ENCODE measurements at regions not wholly inside any gene's neighbourhood (a gene's known extent, or its start where the extent isn't known, plus 50 kb on each side); places are given as distances from the start of the nearest gene placed in this dataset.

- H3K9me3 ChIP-seq, result no peaks in the 10 kb centered on the region
- under 1% methylated on average over 5 of the region's 5 CpGs for WGBS (ENCODE audit: missing lambda C conversion rate)
- H3K27ac ChIP-seq, result no peak overlapping the region
- ChIA-PET POLR2A (no interaction called here), CTCF (interaction anchor here (0.7 to 0.8 kb wide), 2 partner anchors 9 to 17 kb away, joined by 3 read pairs; no protein-coding TSS in a partner anchor)
- ATAC-seq (no peak), FAIRE-seq (no peak), DNase-seq (ENCODE audit: low read depth in 1 of 2, low spot score in 1 of 2) (no peak)
- no peaks in the 10 kb centered on the region for H3K4me1 ChIP-seq
- no peak overlapping the region for H3K4me2 ChIP-seq
- no peak overlapping the region for H3K4me3 ChIP-seq
- TF ChIP-seq CTCF (IDR thresholded peaks at IDR 0.05), result no peak
- TF ChIP-seq CHD4 (IDR thresholded peaks at IDR 0.05; ENCODE audit: borderline replicate concordance), result no peak
- TF ChIP-seq ZC3H11A (IDR thresholded peaks at IDR 0.05), result no peak
- no peak for TF ChIP-seq HES2 (IDR thresholded peaks at IDR 0.05)
- no peak for TF ChIP-seq REST (IDR thresholded peaks at IDR 0.05)
- TF ChIP-seq EHMT2 (IDR thresholded peaks at IDR 0.05; ENCODE audit: low read depth), result no peak
- TF ChIP-seq KDM5A (IDR thresholded peaks at IDR 0.05), result no peak
- TF ChIP-seq CEBPB (IDR thresholded peaks at IDR 0.05), result no peak
- no peak for TF ChIP-seq JUN (IDR thresholded peaks at IDR 0.05)
- no peak for TF ChIP-seq ZSCAN20 (CRISPR knock-in tag; IDR thresholded peaks at IDR 0.05)
- no peak for TF ChIP-seq EHF (CRISPR knock-in tag; IDR thresholded peaks at IDR 0.05)
- no peak for TF ChIP-seq EP300 (IDR thresholded peaks at IDR 0.05)
- TF ChIP-seq HEYL (CRISPR knock-in tag; IDR thresholded peaks at IDR 0.05), result no peak
- no peak for TF ChIP-seq PHF8 (IDR thresholded peaks at IDR 0.05; ENCODE audit: borderline replicate concordance, low read depth)
- no peak for TF ChIP-seq FOXS1 (CRISPR knock-in tag; IDR thresholded peaks at IDR 0.05)
- no peak for TF ChIP-seq FOSL2 (IDR thresholded peaks at IDR 0.05)
- TF ChIP-seq FOSL2 (CRISPR knock-in tag; IDR thresholded peaks at IDR 0.05), result no peak
- no peak for TF ChIP-seq MAX (IDR thresholded peaks at IDR 0.05)
- TF ChIP-seq JUNB (IDR thresholded peaks at IDR 0.05), result no peak
Measured at GRCh38 chr16:8458481-8459046, 131.7 kb downstream of the TMEM114 start.

- ATAC-seq (no peak), DNase-seq (ENCODE audit: low read depth in 1 of 2, low spot score in 1 of 2) (no peak), FAIRE-seq (no peak)
- POLR2A ChIA-PET, result no interaction called here
- Histone ChIP-seq H3K27ac (no peak overlapping the region), H3K4me3 (no peak overlapping the region), H3K9me3 (no peaks in the 10 kb centered on the region), H3K4me1 (no peaks in the 10 kb centered on the region), H3K4me2 (no peak overlapping the region)
- CTCF ChIA-PET, result no interaction called here
- TF ChIP-seq ZC3H11A (IDR thresholded peaks at IDR 0.05) (no peak), HMGXB4 (CRISPR knock-in tag; IDR thresholded peaks at IDR 0.05; ENCODE audit: borderline replicate concordance) (no peak), TFCP2L1 (CRISPR knock-in tag; IDR thresholded peaks at IDR 0.05) (no peak), CBX2 (IDR thresholded peaks at IDR 0.05; ENCODE audit: borderline replicate concordance, low read depth) (no peak), CEBPB (IDR thresholded peaks at IDR 0.05) (no peak), TP53 (CRISPR knock-in tag; IDR thresholded peaks at IDR 0.05) (no peak), HEYL (CRISPR knock-in tag; IDR thresholded peaks at IDR 0.05) (no peak)
- WGBS (ENCODE audit: missing lambda C conversion rate), result 2% methylated on average over 4 of the region's 4 CpGs
Measured at GRCh38 chr16:8453359-8453758, 137.0 kb downstream of the TMEM114 start.

Measured in A549 (cell line).